CD14-positive monocyte (primary cell): ENCODE measurements at regions not wholly inside any gene's neighbourhood (a gene's known extent, or its start where the extent isn't known, plus 50 kb on each side); places are given as distances from the start of the nearest gene placed in this dataset.
"Not testable (repeated sequence)": the region's sequence is repeated elsewhere in the genome, so short reads cannot be mapped to it uniquely, and the experiment has no call there.

Experiments used
- DNase-seq, 3 donors: peaks; one replicate each; pipeline ENCODE4 v3.0.0-alpha.2; 2011 to 2022
- H2AFZ ChIP-seq: 2 replicates; pipeline ENCODE4 v1.6.0; 2012; ENCODE audit warnings: mild to moderate bottlenecking, low read depth, low read length, inconsistent platforms; ENCODE audit not compliant: insufficient read depth, poor library complexity, severe bottlenecking
- H3K27ac ChIP-seq, 2 donors: 1 replicate in 1 of 2; 2 replicates in 1 of 2; pipeline ENCODE4 v1.5.1; 2012 to 2013; ENCODE audit warnings: low read length in 2 of 2, control low read depth in 1 of 2, inconsistent platforms in 1 of 2, low read depth in 1 of 2, mild to moderate bottlenecking in 1 of 2
- H3K27me3 ChIP-seq, 2 donors: one replicate each; pipeline versions ENCODE4 v1.6.0 to v1.6.1; 2011 to 2013; ENCODE audit warnings: low read length in 2 of 2; ENCODE audit not compliant: control insufficient read depth in 2 of 2, insufficient read depth in 2 of 2
- H3K36me3 ChIP-seq, 2 donors: replicated peaks in 1 of 2; 1 replicate in 1 of 2; 2 replicates in 1 of 2; pipeline versions ENCODE4 v1.5.1 to v1.6.1; 2012 to 2013; ENCODE audit warnings: low read length in 2 of 2, control low read depth in 1 of 2, inconsistent platforms in 1 of 2, mild to moderate bottlenecking in 1 of 2; ENCODE audit not compliant: insufficient read depth in 2 of 2, control insufficient read depth in 1 of 2
- H3K4me1 ChIP-seq, 2 donors: 1 replicate in 1 of 2; 2 replicates in 1 of 2; pipeline versions ENCODE4 v1.5.1 to v1.6.1; 2012 to 2013; ENCODE audit warnings: low read length in 2 of 2, control low read depth in 1 of 2, inconsistent platforms in 1 of 2, mild to moderate bottlenecking in 1 of 2, moderate library complexity in 1 of 2; ENCODE audit not compliant: insufficient read depth in 2 of 2, control insufficient read depth in 1 of 2
- H3K4me2 ChIP-seq: replicated peaks from 2 replicates; pipeline ENCODE3; 2012; ENCODE audit warnings: low read length, moderate library complexity, mild to moderate bottlenecking; ENCODE audit not compliant: poor library complexity, severe bottlenecking; ENCODE audit errors: extremely low read depth
- H3K4me3 ChIP-seq, 3 experiments: fragments of 200-600 bp in 1 of 3; sonication (generic) in 1 of 3; replicated peaks in 1 of 3; 1 replicate in 2 of 3; 2 replicates in 1 of 3; pipeline ENCODE4 v1.5.1; 2011 to 2013; ENCODE audit warnings: low read length in 3 of 3, mild to moderate bottlenecking in 3 of 3, control low read depth in 2 of 3, low read depth in 2 of 3, inconsistent platforms in 1 of 3, moderate library complexity in 1 of 3
- H3K79me2 ChIP-seq: 2 replicates; pipeline ENCODE4 v1.6.0; 2012; ENCODE audit warnings: mild to moderate bottlenecking, control low read depth, inconsistent platforms, low read length, moderate library complexity; ENCODE audit not compliant: insufficient read depth
- H3K9ac ChIP-seq: 2 replicates; pipeline ENCODE4 v1.6.0; 2017; ENCODE audit warnings: low read length, mild to moderate bottlenecking; ENCODE audit not compliant: insufficient read depth, poor library complexity, severe bottlenecking
- H3K9me3 ChIP-seq, 2 donors: replicated peaks in 1 of 2; 1 replicate in 1 of 2; 2 replicates in 1 of 2; pipeline versions ENCODE4 v1.5.1 to v1.6.1; 2012 to 2013; ENCODE audit warnings: low read length in 2 of 2, control low read depth in 1 of 2; ENCODE audit not compliant: control insufficient read depth in 1 of 2, insufficient read depth in 1 of 2
- H4K20me1 ChIP-seq: 2 replicates; pipeline ENCODE4 v1.6.0; 2012; ENCODE audit warnings: mild to moderate bottlenecking, low read length, control low read depth, moderate library complexity; ENCODE audit not compliant: insufficient read depth
- H3K27ac Mint-ChIP-seq, 7 donors: one replicate each; pipeline ENCODE4 v1.8.0; 2020; ENCODE audit warnings: mild to moderate bottlenecking in 7 of 7, mixed read lengths in 7 of 7, moderate library complexity in 6 of 7, inconsistent platforms in 2 of 7
- H3K27me3 Mint-ChIP-seq, 3 donors: one replicate each; pipeline ENCODE4 v1.8.0; 2021 to 2022; ENCODE audit warnings: low read depth in 3 of 3, mild to moderate bottlenecking in 3 of 3, mixed read lengths in 3 of 3, moderate library complexity in 3 of 3, inconsistent platforms in 1 of 3
- H3K36me3 Mint-ChIP-seq, 2 donors: one replicate each; pipeline ENCODE4 v1.8.0; 2020; ENCODE audit warnings: mixed read lengths in 2 of 2, inconsistent platforms in 1 of 2, mild to moderate bottlenecking in 1 of 2
- H3K4me1 Mint-ChIP-seq: one replicate; pipeline ENCODE4 v1.8.0; 2020; ENCODE audit warnings: mild to moderate bottlenecking, mixed read lengths
- H3K4me3 Mint-ChIP-seq, 2 donors: one replicate each; pipeline ENCODE4 v1.8.0; 2020; ENCODE audit warnings: mild to moderate bottlenecking in 2 of 2, mixed read lengths in 2 of 2, moderate library complexity in 1 of 2
- H3K9me3 Mint-ChIP-seq, 7 donors: one replicate each; pipeline ENCODE4 v1.8.0; 2020 to 2022; ENCODE audit warnings: mixed read lengths in 7 of 7, mild to moderate bottlenecking in 6 of 7, moderate library complexity in 6 of 7, inconsistent platforms in 2 of 7
- WGBS: methylation state at CpG from one replicate; pipeline ENCODE4 v1.1.5; 2013; ENCODE audit warnings: missing lambda C conversion rate; ENCODE audit not compliant: insufficient coverage; 5-methylcytosine and 5-hydroxymethylcytosine counted together
- intact Hi-C, 2 donors: fragments of 100-400 bp; cut with micrococcal nuclease; formaldehyde crosslinking; loops; one replicate each; pipeline versions ENCODE4 v1.15.0 to v1.15.1; 2023
- TF ChIP-seq, protein P1 (sequence below): fragments of 200-600 bp; IDR thresholded peaks from one replicate; pipeline ENCODE4 v1.8.0; 2022; ENCODE audit warnings: antibody characterized with exemption, mild to moderate bottlenecking

DNA sequence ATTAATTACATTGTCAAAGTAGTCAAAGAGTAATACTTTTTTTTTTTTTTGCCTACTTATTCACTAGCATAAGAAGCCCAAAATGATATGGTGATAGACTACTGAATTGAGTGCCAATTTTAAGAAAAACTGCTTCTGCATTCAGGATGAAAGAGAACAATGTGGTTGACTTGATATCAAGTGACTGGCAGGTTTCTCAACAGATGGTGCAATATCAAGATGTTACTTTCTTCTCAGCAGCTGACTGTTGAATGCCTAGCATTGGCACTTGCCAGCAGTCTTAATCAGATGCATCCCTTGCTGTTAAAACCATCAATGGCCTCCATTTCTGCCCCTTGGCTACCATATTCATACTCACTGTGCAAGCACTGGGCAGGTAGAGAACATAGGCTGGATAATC lies 863.2 kb downstream of the GBE1 start:
- Mint-ChIP-seq H3K27me3 (no peaks in the 10 kb centered on the region), H3K27ac (no peak overlapping the region), H3K4me1 (no peaks in the 10 kb centered on the region), H3K36me3 (no peaks in the 10 kb centered on the region), H3K9me3 (peaks cover 0 to 8% (median 2%) of the 10 kb centered on the region in 7 donors), H3K4me3 (no peak overlapping the region)
- TF ChIP-seq, protein P1, sequence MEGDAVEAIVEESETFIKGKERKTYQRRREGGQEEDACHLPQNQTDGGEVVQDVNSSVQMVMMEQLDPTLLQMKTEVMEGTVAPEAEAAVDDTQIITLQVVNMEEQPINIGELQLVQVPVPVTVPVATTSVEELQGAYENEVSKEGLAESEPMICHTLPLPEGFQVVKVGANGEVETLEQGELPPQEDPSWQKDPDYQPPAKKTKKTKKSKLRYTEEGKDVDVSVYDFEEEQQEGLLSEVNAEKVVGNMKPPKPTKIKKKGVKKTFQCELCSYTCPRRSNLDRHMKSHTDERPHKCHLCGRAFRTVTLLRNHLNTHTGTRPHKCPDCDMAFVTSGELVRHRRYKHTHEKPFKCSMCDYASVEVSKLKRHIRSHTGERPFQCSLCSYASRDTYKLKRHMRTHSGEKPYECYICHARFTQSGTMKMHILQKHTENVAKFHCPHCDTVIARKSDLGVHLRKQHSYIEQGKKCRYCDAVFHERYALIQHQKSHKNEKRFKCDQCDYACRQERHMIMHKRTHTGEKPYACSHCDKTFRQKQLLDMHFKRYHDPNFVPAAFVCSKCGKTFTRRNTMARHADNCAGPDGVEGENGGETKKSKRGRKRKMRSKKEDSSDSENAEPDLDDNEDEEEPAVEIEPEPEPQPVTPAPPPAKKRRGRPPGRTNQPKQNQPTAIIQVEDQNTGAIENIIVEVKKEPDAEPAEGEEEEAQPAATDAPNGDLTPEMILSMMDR = no peak
- no peak overlapping the region for H3K27ac ChIP-seq
- no peaks in the 10 kb centered on the region for H3K27me3 ChIP-seq
- no peaks in the 10 kb centered on the region for H3K4me1 ChIP-seq
- H3K4me2 ChIP-seq = no peak overlapping the region
- no peaks in the 10 kb centered on the region for H3K79me2 ChIP-seq
- no peak for DNase-seq
- H3K9me3 ChIP-seq = peaks cover 2 to 22% of the 10 kb centered on the region in 2 donors
- intact Hi-C loops = no loop called here
- H3K4me3 ChIP-seq = no peak overlapping the region
- no peak overlapping the region for H3K9ac ChIP-seq
- no peaks in the 10 kb centered on the region for H4K20me1 ChIP-seq
- H3K36me3 ChIP-seq = no peaks in the 10 kb centered on the region
- H2AFZ ChIP-seq = no peak overlapping the region

DNA sequence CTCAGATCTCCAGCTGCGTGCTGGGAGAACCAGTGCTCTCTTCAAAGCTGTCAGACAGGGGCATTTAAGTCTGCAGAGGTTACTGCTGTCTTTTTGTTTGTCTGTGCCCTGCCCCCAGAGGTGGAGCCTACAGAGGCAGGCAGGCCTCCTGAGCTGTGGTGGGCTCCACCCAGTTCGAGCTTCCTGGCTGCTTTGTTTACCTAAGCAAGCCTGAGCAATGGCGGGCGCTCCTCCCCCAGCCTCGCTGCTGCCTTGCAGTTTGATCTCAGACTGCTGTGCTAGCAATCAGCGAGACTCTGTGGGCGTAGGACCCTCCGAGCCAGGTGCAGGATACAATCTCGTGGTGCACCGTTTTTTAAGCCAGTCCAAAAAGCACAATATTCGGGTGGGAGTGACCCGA lies 864.4 kb downstream of the GBE1 start:
- H2AFZ ChIP-seq, intact Hi-C loops, H3K36me3 ChIP-seq, H3K4me2 ChIP-seq, H3K27ac Mint-ChIP-seq, H3K4me3 Mint-ChIP-seq, H4K20me1 ChIP-seq, H3K27ac ChIP-seq, H3K4me3 ChIP-seq, H3K9me3 Mint-ChIP-seq, DNase-seq, H3K4me1 Mint-ChIP-seq, H3K27me3 Mint-ChIP-seq, H3K9ac ChIP-seq, H3K36me3 Mint-ChIP-seq, H3K27me3 ChIP-seq, H3K4me1 ChIP-seq, H3K79me2 ChIP-seq: not testable (repeated sequence)
- H3K9me3 ChIP-seq = peaks cover 2 to 22% of the 10 kb centered on the region in 2 donors
- WGBS = 60% methylated on average over 1 of the region's 12 CpGs
